HG02678 (cell line): ENCODE measurements at regions not wholly inside any gene's neighbourhood (a gene's known extent, or its start where the extent isn't known, plus 50 kb on each side); places are given as distances from the start of the nearest gene placed in this dataset.
"Not testable (repeated sequence)": the region's sequence is repeated elsewhere in the genome, so short reads cannot be mapped to it uniquely, and the experiment has no call there.

ENCODE experiments used
- ATAC-seq: cut with Tn5 transposase; IDR thresholded peaks from one replicate; pipeline ENCODE4 v1.9.1; 2021; ENCODE audit warnings: mild to moderate bottlenecking, moderate library complexity; ENCODE audit not compliant: unreplicated experiment

DNA sequence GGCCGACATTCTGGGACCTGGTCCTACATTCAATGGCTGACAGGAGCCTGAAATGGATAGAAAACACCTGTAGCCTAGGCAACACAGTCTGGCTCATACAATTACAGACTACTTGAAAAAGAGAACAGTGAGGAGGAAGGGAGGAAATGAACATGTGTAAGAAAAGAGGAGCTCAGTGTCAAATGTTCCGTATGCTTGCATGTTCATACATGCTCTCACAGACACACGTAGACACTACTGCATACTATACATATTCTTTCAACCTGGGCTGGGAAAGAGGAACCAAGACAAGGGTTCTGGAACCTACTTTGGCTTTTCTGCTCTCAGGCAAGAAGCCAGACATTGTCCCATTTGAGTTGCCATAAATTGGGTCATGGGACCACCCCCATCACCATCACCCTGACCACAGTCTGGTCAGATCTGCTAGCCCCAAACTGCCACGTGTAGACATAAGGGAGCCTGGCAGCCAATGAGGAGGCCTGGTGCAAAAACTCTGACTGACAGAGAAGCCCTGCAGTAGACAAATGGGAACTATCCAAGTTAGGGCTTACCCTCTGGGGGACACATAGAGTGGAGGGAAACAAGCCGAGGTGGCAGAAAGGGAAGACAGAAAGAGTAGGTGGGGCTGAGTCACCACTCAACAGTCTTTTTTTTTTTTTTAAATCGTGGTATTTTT is 310.0 kb downstream of the SHQ1 start:
- peak; percentile 37 for ATAC-seq

- ATAC-seq, result no peak
Observed at GRCh38 chr3:72537448-72537847, 310.8 kb downstream of the SHQ1 start.

- ATAC-seq, result no peak
Observed at GRCh38 chr3:72536878-72537267, 311.4 kb downstream of the SHQ1 start.

GRCh38 chr3:72536206-72536877 is 311.9 kb downstream of the SHQ1 start:
- no peak for ATAC-seq

GRCh38 chr3:72535772-72536171 is 312.5 kb downstream of the SHQ1 start:
- ATAC-seq, result no peak

- ATAC-seq, result no peak
Observed at GRCh38 chr3:72533591-72534473, 314.4 kb downstream of the SHQ1 start.

GRCh38 chr3:72530426-72530825 is 317.8 kb downstream of the SHQ1 start:
- ATAC-seq, result no peak

DNA sequence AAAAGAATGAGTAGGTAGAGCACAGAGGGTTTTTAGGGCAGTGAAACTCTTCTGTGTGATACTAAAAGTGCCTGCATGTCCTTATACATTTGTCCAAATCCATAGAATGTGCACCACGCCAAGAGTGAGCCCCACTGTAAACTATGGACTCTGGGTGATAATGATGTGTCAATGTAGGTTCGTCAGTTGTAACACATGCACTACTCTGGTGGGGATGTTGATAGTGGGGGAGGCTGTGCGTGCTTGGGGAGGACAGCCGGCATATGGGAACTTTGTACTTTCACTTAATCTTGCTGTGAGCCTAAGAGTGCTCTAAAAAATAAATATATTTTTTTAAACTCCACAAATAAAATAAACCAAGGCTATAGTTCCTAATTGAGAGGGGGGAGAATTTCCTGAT is 319.2 kb downstream of the SHQ1 start:
- ATAC-seq, result no peak

DNA sequence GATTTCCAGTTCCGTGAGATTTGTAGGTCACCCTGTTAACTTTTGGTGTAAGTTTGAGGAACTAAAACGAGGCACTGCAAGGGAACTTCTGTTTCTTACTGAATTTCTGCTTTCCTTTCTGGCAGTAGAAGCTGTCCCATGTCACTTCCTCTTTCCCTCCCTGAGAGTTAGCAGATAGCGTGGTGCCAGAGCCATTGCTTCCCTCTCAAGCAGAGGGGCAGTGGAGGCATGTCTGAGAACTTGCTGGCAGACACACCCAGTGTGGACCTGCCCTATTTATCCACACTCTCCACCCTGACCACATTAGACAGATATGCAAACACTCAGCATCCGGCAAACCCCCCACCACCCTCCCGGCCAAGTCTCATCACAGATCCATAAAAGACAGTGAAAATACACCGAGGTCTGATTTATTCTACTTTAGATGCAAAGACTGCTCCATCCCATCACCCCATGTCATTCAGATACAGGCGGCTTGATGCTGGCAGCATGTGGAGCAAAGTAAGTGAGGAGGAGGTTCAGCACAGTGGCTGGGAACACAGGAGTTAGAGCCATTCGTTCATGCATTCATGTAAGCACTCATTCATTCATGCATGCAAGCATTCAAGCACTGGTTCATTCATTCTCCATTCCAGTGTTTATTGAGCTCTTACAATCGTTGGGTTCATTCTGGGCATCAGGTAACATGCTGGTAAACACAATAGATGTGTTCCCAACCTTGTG is 324.7 kb downstream of the SHQ1 start:
- peak; percentile 90 for ATAC-seq

GRCh38 chr3:72520690-72521308 is 327.4 kb downstream of the SHQ1 start:
- peak; percentile 53 for ATAC-seq

DNA sequence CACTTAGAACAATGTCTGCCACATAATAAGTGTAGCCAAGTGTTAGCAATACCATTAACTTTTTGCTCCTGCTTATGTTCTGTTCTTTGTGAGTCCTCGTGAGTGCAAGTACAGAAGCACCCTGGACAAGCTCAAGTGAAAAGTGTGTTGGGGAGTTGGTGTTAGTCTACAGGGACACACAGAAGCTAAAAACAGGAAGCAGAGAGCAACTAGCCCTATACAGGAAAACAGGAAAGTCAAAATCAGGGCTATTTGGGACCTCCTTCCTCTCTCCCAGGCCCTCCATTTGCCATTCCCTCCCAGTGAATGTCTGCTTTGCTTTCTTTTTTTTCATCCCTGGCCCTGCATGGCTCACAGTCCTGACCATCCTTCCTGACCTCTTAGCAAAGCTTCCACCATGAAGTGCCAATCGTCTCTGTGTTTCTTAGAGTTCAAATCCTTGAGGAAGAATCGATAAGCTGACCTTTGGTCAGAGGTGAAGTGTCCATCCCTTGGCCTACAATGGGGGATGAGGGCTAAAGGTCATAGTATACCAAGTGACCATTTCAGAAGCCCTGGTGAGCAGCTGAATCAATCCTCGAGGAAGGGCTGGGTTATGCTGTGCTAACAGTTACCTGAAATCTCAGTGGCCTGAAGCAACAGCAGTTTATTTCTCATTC is 328.2 kb downstream of the SHQ1 start:
- ATAC-seq, result no peak

DNA sequence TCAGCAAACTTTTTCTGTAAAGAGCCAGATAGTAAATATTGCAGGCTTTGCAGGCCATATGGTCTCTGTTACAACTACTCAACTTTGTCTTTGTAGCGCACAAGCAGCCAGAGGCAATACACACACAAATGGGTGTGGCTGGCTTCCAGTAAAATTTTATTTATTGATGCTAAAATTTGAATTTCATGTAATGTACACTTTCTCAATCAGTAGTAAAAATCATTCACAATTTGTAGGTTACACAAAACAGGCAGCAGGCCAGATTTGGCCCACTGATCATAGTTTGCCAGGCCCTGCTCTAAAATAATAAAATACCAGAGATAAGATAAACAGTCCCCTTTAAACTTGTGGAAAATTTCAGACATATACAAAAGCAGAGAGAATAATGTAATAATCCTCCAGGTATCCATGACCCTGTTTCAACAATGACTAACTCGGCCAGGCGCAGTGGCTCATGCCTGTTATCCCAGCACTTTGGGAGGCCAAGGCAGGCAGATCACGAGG is 330.3 kb downstream of the SHQ1 start:
- no peak for ATAC-seq

- ATAC-seq, result no peak
Observed at GRCh38 chr3:72517336-72517735, 330.9 kb downstream of the SHQ1 start.

GRCh38 chr3:72516361-72516760 is 331.9 kb downstream of the SHQ1 start:
- no peak for ATAC-seq

- ATAC-seq, result no peak
Observed at GRCh38 chr3:72515941-72516340, 332.3 kb downstream of the SHQ1 start.

GRCh38 chr3:72515281-72515680 is 333.0 kb downstream of the SHQ1 start:
- ATAC-seq, result no peak

DNA sequence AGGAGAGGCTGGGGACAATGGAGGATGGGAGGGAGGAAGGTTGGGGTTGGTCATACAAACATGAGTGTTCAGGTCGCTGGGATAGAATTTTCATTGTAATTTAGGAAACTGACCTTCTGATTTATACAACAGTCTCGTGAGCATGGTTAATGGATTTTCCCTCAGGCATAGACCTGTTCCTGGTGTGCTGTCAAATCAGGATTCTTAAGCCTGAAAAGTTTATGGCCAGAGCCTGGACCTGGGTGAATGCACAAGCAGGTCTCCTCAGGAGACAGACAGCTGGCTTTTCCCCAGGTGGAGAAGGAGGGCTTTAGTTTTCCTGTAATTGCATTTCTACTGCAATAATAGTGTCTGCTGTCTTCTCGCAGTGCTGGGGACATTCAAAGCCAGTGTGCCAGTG is 338.0 kb downstream of the SHQ1 start:
- ATAC-seq, result no peak

DNA sequence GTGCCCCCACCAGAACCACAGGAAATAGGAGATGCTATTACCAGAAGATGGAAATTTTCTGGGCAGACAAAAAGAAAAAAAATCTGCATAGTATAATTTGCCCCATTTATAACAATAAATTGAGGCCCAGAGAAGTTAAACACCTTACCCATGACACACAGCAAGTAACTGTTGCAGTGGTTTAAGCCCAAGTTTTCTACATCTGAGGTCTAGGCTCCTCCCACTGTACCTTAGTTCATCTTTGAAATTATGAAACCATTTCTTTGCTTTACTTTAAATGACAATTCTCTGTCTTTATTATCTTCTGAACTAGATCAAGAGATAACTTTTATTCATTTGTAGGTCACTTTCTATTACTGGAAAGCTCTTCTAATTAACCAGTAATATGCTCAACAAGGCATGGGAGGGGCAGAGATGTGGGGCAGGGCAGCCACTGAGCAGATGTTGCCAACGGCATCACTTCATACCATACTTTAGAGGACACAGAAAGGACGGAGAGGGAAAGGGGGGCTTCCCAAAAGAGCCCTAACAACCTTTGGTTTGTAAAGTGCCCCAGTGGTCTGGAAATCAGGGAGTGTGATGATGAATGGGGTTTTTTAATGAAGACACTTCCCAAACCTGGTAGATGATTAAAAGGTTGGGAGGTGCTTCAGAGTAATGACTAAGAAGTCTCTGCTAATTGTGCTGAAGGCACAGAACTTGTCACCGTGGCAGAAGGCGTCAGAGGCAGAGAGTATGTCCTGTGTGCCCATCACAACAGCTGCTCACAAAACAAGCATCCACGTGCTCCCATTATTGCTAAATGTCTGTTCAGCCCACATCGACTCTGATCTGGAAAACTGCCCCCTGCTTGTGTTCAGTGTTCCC is 342.5 kb downstream of the SHQ1 start:
- ATAC-seq, result no peak

DNA sequence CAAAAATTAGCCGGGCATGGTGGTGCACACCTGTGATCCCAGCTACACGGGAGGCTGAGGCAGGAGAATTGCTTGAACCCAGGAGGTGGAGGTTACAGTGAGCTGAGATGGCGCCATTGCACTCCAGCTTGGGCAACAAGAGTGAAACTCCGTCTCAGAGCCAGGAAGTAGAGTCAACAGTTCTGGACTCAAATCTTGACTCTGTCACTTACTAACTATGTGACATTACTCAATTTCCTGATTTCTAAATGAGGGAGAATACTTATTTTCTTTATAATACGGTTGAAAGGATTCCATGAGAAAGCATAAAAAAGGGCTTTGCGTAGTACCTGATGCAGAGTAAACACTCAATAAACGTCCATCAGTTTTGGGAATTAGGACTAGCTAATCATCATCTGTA is 350.7 kb downstream of the SHQ1 start:
- not testable (repeated sequence) for ATAC-seq
